ENCODE measurements at regions not wholly inside any gene's neighbourhood (a gene's known extent, or its start where the extent isn't known, plus 50 kb on each side); places are given as distances from the start of the nearest gene placed in this dataset.
"Not testable (repeated sequence)": the region's sequence is repeated elsewhere in the genome, so short reads cannot be mapped to it uniquely, and the experiment has no call there.

GRCh38 chr15:23860290-23861245 lies 173.5 kb upstream of the NDN start:
- no peak for DNase-seq
- H3K27me3 Mint-ChIP-seq = peaks cover 17% of the 10 kb centered on the region

GRCh38 chr15:23866832-23867231 lies 179.7 kb upstream of the NDN start:
- H3K27me3 Mint-ChIP-seq = peaks cover 14% of the 10 kb centered on the region
- no peak overlapping the region for H3K4me3 Mint-ChIP-seq
- no peaks in the 10 kb centered on the region for H3K4me1 Mint-ChIP-seq
- DNase-seq = no peak
- H3K36me3 Mint-ChIP-seq = no peaks in the 10 kb centered on the region
- H3K27ac Mint-ChIP-seq = no peak overlapping the region
- H3K9me3 Mint-ChIP-seq = no peaks in the 10 kb centered on the region

More at GRCh38 chr15:23860290-23861245, 173.5 kb upstream of the NDN start:
- Mint-ChIP-seq H3K4me3 (no peak overlapping the region), H3K36me3 (no peaks in the 10 kb centered on the region), H3K27ac (no peak overlapping the region), H3K4me1 (no peaks in the 10 kb centered on the region), H3K9me3 (no peaks in the 10 kb centered on the region)

- Mint-ChIP-seq H3K27me3 (peaks cover 14% of the 10 kb centered on the region), H3K27ac (no peak overlapping the region), H3K4me1 (no peaks in the 10 kb centered on the region), H3K36me3 (no peaks in the 10 kb centered on the region), H3K4me3 (no peak overlapping the region), H3K9me3 (no peaks in the 10 kb centered on the region)
- DNase-seq = no peak
Observed at GRCh38 chr15:23869396-23869795, 182.3 kb upstream of the NDN start.

- H3K4me3 Mint-ChIP-seq, H3K36me3 Mint-ChIP-seq, H3K27ac Mint-ChIP-seq, H3K9me3 Mint-ChIP-seq, H3K4me1 Mint-ChIP-seq, DNase-seq: not testable (repeated sequence)
- H3K27me3 Mint-ChIP-seq = peaks cover 21% of the 10 kb centered on the region
Observed at GRCh38 chr15:23873613-23874012, 186.5 kb upstream of the NDN start.

- H3K4me3 Mint-ChIP-seq = no peak overlapping the region
- peaks cover 2% of the 10 kb centered on the region for H3K9me3 Mint-ChIP-seq
- H3K4me1 Mint-ChIP-seq = no peaks in the 10 kb centered on the region
- no peak overlapping the region for H3K27ac Mint-ChIP-seq
- peak; percentile 40 for DNase-seq
- H3K27me3 Mint-ChIP-seq = peaks cover 7% of the 10 kb centered on the region
- no peaks in the 10 kb centered on the region for H3K36me3 Mint-ChIP-seq
Observed at GRCh38 chr15:23877502-23878412, 190.7 kb upstream of the NDN start.

GRCh38 chr15:23881291-23881690 lies 194.2 kb upstream of the NDN start:
- Mint-ChIP-seq H3K9me3 (peaks cover 5% of the 10 kb centered on the region), H3K36me3 (no peaks in the 10 kb centered on the region), H3K27me3 (peaks cover 8% of the 10 kb centered on the region), H3K4me1 (no peaks in the 10 kb centered on the region), H3K27ac (no peak overlapping the region), H3K4me3 (no peak overlapping the region)
- no peak for DNase-seq

GRCh38 chr15:23890218-23890617 lies 203.1 kb upstream of the NDN start:
- H3K27me3 Mint-ChIP-seq = peaks cover 2% of the 10 kb centered on the region
- H3K36me3 Mint-ChIP-seq = no peaks in the 10 kb centered on the region
- no peak overlapping the region for H3K4me3 Mint-ChIP-seq
- no peaks in the 10 kb centered on the region for H3K4me1 Mint-ChIP-seq
- H3K27ac Mint-ChIP-seq = no peak overlapping the region
- peaks cover 10% of the 10 kb centered on the region for H3K9me3 Mint-ChIP-seq
- no peak for DNase-seq

- Mint-ChIP-seq H3K4me1 (no peaks in the 10 kb centered on the region), H3K4me3 (no peak overlapping the region), H3K27me3 (peaks cover 8% of the 10 kb centered on the region), H3K27ac (no peak overlapping the region), H3K36me3 (peaks cover 2% of the 10 kb centered on the region), H3K9me3 (peaks cover 4% of the 10 kb centered on the region)
- DNase-seq = no peak
Observed at GRCh38 chr15:23897091-23897490, 210.0 kb upstream of the NDN start.

GRCh38 chr15:23897531-23897930 lies 210.4 kb upstream of the NDN start:
- Mint-ChIP-seq H3K4me3 (no peak overlapping the region), H3K27ac (no peak overlapping the region), H3K36me3 (peaks cover 2% of the 10 kb centered on the region), H3K27me3 (peaks cover 8% of the 10 kb centered on the region), H3K9me3 (peaks cover 4% of the 10 kb centered on the region), H3K4me1 (no peaks in the 10 kb centered on the region)
- DNase-seq = no peak

- Mint-ChIP-seq H3K36me3 (no peaks in the 10 kb centered on the region), H3K4me3 (no peak overlapping the region), H3K4me1 (no peaks in the 10 kb centered on the region), H3K27ac (no peak overlapping the region), H3K9me3 (no peaks in the 10 kb centered on the region), H3K27me3 (no peaks in the 10 kb centered on the region)
- no peak for DNase-seq
Observed at GRCh38 chr15:23910030-23910429, 222.9 kb upstream of the NDN start.

GRCh38 chr15:23912191-23912590 lies 225.1 kb upstream of the NDN start:
- Mint-ChIP-seq H3K4me3 (no peak overlapping the region), H3K4me1 (no peaks in the 10 kb centered on the region), H3K9me3 (no peaks in the 10 kb centered on the region), H3K36me3 (no peaks in the 10 kb centered on the region), H3K27ac (no peak overlapping the region), H3K27me3 (no peaks in the 10 kb centered on the region)
- no peak for DNase-seq

- no peaks in the 10 kb centered on the region for H3K36me3 Mint-ChIP-seq
- H3K4me1 Mint-ChIP-seq = no peaks in the 10 kb centered on the region
- H3K27ac Mint-ChIP-seq = no peak overlapping the region
- no peak overlapping the region for H3K4me3 Mint-ChIP-seq
- DNase-seq = no peak
- H3K27me3 Mint-ChIP-seq = no peaks in the 10 kb centered on the region
- no peaks in the 10 kb centered on the region for H3K9me3 Mint-ChIP-seq
Observed at GRCh38 chr15:23913081-23913480, 226.0 kb upstream of the NDN start.

GRCh38 chr15:23913635-23914034 lies 226.5 kb upstream of the NDN start:
- Mint-ChIP-seq H3K27me3 (no peaks in the 10 kb centered on the region), H3K27ac (no peak overlapping the region), H3K9me3 (no peaks in the 10 kb centered on the region), H3K4me1 (no peaks in the 10 kb centered on the region), H3K4me3 (no peak overlapping the region), H3K36me3 (no peaks in the 10 kb centered on the region)
- no peak for DNase-seq

GRCh38 chr15:23924686-23925085 lies 237.6 kb upstream of the NDN start:
- peaks cover 3% of the 10 kb centered on the region for H3K9me3 Mint-ChIP-seq
- no peaks in the 10 kb centered on the region for H3K27me3 Mint-ChIP-seq
- no peaks in the 10 kb centered on the region for H3K36me3 Mint-ChIP-seq
- DNase-seq = no peak
- H3K4me1 Mint-ChIP-seq = no peaks in the 10 kb centered on the region
- no peak overlapping the region for H3K27ac Mint-ChIP-seq
- no peak overlapping the region for H3K4me3 Mint-ChIP-seq

- Mint-ChIP-seq H3K36me3 (no peaks in the 10 kb centered on the region), H3K4me1 (no peaks in the 10 kb centered on the region), H3K4me3 (no peak overlapping the region), H3K27me3 (no peaks in the 10 kb centered on the region), H3K9me3 (peaks cover 2% of the 10 kb centered on the region), H3K27ac (no peak overlapping the region)
- DNase-seq = no peak
Observed at GRCh38 chr15:23954931-23955330, 267.8 kb upstream of the NDN start.
